OCI-M2 (cell line): ENCODE measurements at regions not wholly inside any gene's neighbourhood (a gene's known extent, or its start where the extent isn't known, plus 50 kb on each side); places are given as distances from the start of the nearest gene placed in this dataset.

ENCODE experiments used
- DNase-seq: peaks from one replicate; lab custom pipeline; 2025; ENCODE audit not compliant: unreplicated experiment; lab: John Stamatoyannopoulos, UW

DNA sequence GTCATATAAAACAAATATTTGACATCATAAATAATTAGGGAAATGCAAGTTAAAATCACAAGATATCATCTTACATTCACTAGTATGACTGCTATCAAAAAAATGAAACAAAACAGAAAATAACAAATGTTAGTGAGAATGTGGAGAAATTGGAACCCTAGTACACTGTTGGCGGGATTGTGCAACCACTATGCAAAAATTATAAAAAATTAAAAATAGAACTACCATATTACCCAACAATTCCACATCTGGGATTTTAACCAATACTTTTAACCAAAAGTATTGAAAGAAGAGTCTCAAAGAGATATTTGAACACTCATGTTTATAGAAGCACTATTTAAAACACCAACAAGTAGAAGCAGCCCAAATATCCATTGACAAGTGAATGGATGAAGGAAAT lies 797.2 kb upstream of the ADAMTS5 start:
- DNase-seq, result no peak

DNA sequence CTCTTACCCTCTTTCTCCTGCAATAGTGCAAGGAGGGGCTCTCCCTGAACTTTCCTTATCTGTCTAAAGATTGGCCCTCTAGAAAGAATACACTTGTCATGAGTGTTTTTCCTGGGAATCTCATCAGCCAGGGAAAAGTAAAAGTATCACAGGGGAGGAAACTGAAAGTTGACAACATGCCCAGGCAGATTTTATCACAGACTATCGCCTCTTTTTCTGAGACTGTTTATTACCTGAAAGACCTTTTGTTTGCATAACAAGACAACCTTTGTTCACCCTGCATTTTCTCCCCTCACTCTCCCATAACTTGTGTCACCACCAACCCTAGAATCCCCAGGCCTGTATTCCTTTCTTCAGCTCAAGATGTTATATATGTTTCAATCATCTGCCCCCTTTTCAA lies 794.7 kb upstream of the ADAMTS5 start:
- no peak for DNase-seq

DNA sequence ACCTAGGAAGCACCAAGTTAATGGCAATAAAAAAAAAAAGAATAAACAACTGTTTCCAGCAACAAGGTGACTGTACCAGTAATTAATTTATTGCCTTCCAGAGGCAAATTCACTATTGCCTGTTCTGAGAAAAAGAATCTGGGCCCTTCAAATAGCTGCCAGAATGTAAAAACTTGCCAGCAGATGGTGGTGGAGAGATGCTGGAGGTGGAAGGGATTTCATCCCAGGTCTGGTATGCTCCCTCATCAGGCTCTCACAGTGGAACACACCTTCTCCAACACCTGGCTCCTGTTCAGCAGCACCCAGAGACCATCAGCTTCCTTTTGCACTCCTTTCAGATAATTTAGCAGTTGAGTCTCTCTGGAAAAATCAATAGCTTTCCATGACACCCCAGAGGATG lies 792.9 kb upstream of the ADAMTS5 start:
- DNase-seq, result no peak

DNA sequence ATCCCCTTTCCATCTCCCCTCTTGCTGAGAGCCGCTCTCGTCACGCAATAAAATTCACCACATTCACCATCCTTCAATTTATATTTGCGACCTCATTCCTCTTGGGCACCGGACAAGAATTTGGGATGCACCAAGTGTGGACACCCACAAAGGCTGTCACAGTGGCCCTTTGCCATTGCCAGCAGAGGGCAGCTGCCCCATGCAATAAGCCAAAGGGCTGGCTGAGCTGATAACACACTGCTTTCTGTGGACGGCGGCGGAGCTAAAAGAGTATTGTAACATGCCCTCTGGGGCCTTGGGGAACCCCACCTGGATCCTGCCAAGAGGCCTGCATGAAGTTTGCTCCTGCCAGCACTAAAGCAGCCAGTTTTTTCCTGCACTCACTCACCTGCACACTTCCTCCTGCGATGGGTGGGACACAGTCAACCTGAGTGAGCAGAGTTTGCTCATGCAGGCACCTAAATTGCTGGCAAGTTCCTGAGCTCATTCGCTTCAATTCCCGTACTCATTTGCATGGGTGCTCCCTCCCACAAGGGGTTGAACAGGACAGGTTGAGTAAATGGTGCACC lies 792.3 kb upstream of the ADAMTS5 start:
- no peak for DNase-seq

DNA sequence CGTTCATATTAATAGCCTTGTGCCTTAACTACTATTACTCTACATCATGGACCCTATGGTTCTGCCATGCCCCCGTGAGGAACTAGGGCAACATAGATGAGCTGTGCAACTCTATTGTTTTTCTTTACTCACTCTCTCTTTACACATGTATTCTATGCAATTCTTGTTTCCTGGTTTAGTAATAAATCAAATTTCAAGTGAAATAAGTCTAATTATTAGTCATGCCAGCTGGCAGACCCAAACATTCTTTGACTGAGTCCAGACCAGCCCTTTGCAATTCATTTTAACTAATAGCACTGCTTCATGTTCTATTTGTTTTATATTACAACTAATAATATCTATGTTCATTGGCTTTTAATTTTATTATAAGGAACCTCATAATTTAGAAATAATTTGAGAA lies 789.3 kb upstream of the ADAMTS5 start:
- DNase-seq, result no peak

DNA sequence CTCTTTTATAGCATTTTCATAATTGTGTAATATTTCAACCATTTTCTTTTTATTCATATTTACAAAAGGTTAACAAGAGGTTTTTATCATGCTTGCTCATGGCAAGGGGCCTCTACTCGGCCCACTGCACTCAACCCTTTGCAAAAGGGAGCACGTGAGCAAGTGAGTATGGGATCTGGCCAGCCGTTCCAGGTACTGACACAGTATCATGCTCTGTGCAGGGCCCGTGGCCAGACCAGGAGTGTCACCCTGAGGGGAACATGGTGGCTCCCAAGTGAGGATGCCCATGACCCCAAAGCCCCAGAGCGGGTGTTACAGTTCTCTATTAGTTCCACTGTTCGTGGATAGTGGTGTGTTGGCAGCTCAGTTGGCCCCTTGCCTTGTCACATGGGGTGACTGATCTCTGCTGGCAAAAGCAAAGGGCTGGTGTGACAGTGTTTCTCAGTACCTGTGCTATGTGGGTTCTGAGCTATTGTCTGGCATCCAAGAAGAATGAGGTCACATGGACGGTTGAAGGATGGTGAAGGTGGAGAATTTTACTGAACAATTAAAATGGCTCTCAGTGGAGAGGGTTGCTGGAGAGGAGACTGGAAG lies 777.2 kb upstream of the ADAMTS5 start:
- no peak for DNase-seq

DNA sequence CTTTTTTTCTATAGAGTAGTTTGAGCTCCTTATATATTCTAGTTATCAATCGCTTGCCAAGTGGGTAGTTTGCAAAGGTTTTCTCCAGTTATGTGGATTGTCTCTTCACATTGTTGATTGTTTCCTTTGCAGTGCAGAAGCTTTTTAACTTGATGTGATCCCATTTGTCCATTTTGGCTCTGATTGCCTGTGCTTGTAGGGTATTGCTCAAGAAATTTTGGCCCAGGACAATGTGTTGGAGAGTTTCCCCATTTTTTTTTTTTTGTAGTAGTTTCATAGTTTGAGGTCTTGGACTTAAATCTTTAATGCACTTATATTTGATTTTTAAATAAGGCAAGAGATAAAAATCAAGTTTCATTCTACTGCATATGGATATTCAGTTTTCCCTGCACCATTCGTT lies 774.8 kb upstream of the ADAMTS5 start:
- DNase-seq, result no peak

DNA sequence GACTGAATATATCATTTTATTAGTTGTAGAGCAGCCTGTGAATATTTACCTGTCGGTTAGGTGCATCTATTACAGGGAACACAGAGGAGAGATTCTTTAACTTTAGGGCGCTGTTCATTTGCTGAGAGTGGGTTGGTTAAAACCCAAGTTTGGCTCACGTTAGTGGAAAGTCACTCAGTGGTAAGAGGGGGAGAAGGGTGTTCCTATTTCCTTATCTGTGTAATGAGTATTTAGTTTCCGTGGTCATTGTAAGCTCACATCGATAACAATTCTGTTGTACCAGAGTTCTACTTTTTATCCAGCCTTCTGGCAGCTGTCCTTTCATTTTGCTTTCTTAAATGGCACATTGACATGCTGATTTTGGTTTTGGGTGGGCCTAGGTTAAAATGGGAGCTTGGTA lies 773.2 kb upstream of the ADAMTS5 start:
- DNase-seq, result no peak

DNA sequence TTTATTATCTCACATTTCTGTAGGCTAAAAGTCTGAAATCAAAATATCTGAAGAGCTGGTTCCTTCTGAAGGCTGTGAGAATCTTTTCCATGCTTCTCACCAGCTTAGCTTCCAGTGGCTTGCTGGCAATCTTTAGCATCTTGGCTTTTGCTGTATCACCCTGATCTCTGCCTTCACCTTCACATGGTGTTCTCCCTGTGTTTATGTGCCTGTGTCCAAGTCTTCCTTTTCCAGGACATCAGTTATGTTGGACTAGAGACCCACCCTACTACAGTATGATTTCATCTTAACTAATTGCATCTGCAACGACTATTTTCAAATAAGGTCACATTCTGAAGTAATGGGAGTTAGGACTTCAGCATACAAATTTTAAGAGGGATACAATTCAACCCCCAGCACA lies 772.3 kb upstream of the ADAMTS5 start:
- no peak for DNase-seq

DNA sequence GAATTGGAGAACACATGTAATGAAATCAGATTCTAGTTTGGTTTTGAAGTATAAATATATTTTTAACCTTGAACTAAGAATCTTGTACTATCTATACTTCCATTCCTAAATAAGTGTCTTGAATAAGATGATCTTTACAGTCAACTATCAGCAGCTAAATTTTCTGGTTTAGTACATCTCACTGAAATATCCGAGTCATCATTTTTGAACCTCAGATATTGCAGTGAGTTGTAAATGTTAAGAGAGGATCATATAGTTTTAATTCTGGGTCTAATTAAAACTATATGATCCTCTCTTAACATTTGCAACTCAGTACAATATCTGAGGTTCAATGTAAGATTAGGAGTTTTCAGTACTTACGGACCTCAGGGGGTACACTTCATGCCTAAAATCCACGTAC lies 768.8 kb upstream of the ADAMTS5 start:
- DNase-seq, result no peak

DNA sequence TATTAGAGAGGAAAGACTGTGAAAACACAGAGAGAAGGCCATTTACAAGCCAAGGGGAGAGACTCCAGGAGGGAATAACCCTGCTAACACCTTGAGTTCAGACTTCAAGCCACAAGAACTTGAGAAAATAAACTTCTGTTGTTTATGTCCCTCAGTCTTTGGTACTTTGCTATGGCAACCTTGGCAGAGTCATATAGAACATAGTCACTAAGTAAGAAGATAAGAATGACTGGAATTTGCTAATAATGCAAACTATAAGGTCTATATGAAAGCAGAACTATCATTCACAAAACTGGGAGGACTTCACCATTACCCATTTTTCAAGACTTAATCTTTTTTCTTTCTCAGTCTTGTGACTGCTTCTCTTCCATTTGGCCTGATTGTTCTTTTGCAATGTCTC lies 767.3 kb upstream of the ADAMTS5 start:
- no peak for DNase-seq

DNA sequence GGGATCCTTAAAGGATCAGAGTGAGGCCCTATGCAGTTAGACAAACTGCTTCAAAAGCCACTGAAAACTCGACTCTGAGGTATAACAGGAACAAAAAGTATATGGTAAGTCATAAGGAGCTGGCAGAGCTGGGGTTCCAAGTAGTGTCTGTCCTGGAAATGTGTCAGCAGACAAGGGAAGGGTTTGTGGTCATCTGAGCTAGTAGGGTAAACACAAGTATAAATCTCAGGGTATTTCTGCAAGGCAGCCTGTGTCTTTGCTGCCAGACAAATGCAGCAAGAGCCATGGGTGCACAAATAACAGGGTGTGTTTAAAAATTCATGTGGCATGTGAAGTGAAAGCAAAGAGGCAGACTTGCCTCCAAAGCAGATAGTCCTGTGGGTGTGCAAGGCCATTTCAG lies 759.0 kb upstream of the ADAMTS5 start:
- no peak for DNase-seq

DNA sequence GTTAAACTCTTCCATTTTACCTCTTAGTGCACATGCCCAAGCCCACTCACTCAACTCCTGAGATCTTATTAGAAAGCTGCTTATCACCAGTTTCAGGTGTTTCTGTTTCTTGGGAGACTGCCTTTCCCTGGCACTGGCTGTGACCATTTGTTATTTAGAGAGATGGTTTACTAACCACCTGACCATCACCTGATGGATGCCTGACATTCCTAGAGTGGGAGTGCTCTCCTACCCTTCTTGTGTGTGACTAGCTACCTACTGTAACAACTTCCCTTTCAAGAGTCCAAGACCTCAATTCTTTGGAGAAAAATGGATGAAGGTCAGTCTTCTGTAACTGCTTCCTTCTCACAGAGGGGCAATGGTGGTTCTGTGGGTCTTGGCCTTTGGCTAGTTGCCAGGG lies 755.2 kb upstream of the ADAMTS5 start:
- DNase-seq, result no peak

DNA sequence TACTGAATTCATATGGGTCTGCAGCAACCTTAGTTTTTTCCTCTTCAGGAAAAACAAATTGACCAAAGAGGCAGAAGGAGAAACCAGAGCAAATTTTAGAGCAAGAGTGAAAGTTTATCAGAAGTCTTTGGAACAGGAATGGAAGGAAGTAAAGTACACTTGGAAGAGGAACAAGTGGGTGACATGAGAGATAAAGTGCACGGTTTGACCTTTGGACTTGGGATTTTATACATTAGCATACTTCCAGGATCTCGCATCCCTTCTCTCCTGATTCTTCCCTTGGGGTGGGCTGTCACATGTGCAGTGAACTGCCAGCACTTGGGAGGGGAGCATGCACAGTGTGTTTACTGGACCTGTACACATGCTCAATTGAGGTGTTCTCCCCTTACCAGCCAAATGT lies 754.8 kb upstream of the ADAMTS5 start:
- no peak for DNase-seq

DNA sequence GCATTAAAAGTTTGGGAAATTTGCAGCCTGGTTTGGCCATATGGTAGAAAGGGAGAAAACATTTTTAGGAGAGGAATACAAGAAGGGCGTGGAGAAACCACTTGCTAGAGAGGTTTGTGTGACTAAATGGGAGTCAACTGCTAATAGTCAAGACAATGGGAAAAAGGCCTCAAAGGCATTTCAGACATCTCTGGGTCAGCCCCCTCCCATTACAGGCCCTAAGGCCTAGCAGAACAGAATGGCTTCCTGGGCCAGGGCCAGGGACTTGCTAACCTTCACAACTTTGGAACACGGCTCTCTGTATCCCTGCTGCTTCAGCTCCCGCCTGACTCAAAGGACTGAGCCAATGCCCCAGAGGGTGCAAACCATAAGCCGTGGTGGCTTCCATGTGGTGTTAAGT lies 752.3 kb upstream of the ADAMTS5 start:
- no peak for DNase-seq

DNA sequence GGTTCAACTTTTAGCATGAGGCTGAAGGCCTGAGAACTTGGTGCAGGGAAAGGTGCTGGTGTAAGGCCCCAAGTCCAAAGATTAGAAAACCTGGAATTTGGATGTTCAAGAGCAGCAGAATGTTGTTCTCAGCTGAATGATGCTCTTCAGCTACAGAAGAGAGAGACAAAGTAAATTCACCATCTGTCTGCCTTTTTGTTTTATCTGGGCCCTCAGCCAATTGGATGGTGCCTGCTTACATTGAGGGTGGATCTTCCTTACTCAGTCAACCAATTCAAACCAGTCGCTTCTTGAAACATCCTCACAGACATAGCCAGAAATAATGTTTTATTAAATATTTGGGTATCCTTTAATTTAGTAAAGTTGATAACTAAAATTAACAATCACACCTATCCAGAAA lies 748.2 kb upstream of the ADAMTS5 start:
- no peak for DNase-seq

DNA sequence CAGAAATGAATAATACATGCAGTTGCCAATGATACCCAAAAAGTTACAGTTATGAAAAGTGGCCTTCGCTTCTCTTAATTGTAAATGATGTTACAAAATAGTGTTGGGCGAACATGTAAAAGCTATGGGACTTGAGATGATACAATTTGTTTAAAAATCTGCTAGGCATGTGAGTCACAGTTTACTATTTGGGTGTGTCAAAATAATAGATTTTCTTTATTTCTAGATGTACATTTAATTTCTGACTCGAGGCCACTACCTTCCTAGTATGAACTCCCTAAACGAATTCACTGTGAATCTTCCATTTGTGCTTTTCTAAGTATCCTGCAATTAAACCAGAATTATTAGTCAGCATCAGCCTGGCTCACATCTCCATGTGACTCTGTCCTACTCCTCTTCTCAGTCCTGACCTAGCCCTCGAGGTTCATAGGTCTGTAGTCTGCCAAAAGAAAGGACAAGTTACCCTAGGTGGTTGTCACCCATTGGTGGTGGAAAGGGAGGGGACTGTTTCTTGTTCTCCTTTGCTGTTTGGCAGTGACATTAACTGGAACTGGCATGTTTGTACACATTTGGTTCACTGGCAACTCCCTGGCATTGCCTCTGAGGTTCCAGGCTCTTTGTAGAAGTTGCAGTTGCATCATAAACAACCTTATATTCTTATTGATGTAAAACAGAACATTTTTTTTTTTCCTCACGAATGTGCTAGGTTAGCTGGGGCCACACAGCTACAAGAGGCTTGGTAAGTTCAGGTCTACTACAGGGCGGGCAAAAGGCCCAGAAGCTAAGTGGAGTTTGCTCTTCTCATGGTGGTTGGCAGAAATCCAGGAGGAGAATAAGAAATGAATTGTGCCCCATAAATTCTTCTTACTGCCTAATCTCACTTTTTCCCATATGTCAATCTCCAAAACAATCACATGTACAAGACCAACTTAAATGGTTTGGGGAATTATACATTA lies 746.5 kb upstream of the ADAMTS5 start:
- DNase-seq, result no peak

DNA sequence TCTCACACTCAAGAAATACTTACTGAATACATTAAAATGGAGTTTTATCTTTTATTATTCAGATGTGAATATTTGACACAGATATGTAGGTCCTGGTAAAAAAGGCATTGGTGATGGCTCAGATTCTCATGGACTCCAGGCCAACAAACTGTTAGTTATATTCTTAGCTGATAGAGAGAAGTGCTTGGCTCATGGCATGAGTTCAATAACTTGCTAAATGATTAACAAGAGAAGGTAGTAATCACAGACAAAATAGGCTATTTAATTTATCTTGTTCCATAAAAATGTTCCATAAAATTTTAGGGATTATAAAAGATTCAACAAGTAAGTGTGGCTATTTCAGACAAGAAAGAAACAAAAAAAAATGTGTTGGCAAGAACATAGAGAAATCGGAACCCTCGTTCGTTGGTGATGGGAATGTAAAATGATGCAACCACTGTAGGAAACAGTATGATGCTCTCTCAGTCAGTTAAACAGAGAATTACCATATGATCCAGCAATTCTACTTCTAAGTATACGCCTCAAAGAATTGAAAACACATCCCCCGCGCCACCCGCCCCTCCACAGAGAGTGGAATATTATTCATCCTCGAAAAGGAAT lies 737.8 kb upstream of the ADAMTS5 start:
- no peak for DNase-seq

DNA sequence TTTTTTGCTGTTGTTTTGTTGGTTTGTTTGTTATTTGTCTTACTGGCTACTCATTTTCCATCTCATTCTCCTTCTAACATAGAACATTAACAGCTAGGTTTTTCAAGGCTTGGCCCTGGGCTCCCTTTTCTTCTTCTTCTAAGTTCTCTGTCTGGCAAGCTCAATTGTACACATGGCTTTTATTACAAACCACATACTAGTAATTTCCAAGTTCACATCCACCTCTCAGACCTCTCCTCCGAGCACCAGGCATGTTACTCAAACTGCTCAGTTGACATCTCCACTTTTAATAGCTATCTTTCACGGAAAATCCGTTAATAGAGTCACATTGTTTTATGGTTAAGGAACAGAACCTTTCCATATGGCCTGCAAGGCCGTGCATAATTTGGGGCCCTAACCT lies 736.9 kb upstream of the ADAMTS5 start:
- DNase-seq, result no peak

DNA sequence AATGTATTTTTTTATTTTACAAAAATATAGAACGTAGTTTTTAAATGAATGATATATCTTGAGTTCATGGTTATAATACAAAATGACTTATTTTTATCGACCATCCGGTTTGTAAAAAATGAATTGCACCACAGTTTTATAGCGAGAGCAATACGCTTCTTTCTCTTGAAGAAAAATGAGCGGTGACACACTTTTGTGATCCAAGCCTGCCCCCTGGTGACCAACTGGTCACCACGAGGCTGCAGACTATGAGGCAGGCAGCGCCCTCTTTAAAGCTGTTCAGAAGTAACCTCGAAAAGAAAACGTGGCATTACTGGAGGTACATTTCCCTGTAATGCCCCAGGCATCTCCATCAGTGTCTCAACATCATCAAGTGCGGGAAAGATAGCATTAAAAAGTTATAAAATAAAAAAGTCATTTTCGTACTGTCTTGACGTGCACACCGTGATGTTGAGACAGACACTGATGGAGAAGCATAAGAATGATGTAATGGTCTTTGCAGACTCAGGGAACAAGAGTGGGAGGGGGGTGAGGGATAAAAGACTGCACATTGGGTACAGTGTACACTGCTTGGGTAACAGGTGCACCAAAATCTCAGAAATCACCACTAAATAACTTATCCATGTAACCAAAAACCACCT lies 734.2 kb upstream of the ADAMTS5 start:
- DNase-seq, result peak; percentile 59

DNA sequence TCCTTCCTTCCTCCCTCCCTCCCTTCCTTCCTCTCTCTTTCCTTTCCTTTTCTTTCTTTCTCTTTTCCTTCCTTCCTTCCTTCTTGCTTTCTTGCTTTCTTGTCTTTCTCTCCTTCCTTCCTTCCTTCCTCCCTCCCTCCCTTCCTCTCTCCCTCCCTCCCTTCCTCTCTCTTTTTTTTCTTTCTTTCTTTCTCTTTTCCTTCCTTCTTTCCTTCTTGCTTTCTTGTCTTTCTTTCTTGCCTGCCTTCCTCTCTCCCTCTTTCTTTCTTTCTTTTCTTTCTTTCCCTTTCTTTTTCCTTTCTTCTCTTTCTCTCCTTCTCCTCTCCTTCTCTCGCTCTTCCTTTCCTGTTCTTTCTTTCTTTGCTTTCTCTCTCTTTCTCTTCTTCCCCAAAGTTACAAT lies 728.4 kb upstream of the ADAMTS5 start:
- DNase-seq, result no peak

DNA sequence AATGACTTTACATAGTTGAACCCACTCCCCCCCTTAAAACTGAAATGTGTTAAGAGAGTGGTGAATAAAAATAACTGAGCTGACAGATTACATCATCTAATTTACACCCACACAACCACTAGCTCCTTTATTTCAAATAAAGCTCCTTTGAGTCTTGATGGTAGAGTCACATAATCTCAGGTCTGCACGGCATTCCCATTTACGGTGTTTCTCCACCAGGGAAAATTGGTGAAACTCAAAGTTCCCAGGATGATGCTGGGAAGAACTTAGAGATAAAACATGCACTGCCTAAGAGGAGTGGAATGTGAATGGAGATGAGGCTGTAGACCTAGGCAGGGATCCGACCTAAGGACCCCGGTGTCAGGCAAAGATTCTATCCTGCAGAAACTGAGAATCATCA lies 727.8 kb upstream of the ADAMTS5 start:
- no peak for DNase-seq
